Progenitor cell of endocrine pancreas (in vitro differentiated cells): ENCODE measurements at regions not wholly inside any gene's neighbourhood (a gene's known extent, or its start where the extent isn't known, plus 50 kb on each side); places are given as distances from the start of the nearest gene placed in this dataset.
"Not testable (repeated sequence)": the region's sequence is repeated elsewhere in the genome, so short reads cannot be mapped to it uniquely, and the experiment has no call there.

Experiments used
- DNase-seq: peaks from one replicate; pipeline ENCODE4 v3.0.0; 2021; ENCODE audit warnings: low spot score; ENCODE audit not compliant: unreplicated experiment
- H3K27ac Mint-ChIP-seq: 2 replicates; pipeline ENCODE4 v1.8.0; 2021; ENCODE audit warnings: mild to moderate bottlenecking, moderate library complexity, mixed read lengths
- H3K27me3 Mint-ChIP-seq: 2 replicates; pipeline ENCODE4 v1.8.0; 2021; ENCODE audit warnings: mixed read lengths
- H3K36me3 Mint-ChIP-seq: 2 replicates; pipeline ENCODE4 v1.8.0; 2022; ENCODE audit warnings: mixed read lengths; ENCODE audit not compliant: insufficient read depth
- H3K4me1 Mint-ChIP-seq: 2 replicates; pipeline ENCODE4 v1.8.0; 2021; ENCODE audit warnings: low read depth, mixed read lengths
- H3K4me3 Mint-ChIP-seq: 2 replicates; pipeline ENCODE4 v1.8.0; 2021; ENCODE audit warnings: low read depth, mild to moderate bottlenecking, moderate library complexity, mixed read lengths
- H3K9me3 Mint-ChIP-seq: 2 replicates; pipeline ENCODE4 v1.8.0; 2021; ENCODE audit warnings: low read depth, mixed read lengths
- TF ChIP-seq, protein P1 (sequence below): fragments of 200-600 bp; sonication (generic); IDR thresholded peaks from one replicate; pipeline ENCODE4 v1.5.0; 2021; ENCODE audit warnings: antibody characterized with exemption, mild to moderate bottlenecking; ENCODE audit not compliant: unreplicated experiment

DNA sequence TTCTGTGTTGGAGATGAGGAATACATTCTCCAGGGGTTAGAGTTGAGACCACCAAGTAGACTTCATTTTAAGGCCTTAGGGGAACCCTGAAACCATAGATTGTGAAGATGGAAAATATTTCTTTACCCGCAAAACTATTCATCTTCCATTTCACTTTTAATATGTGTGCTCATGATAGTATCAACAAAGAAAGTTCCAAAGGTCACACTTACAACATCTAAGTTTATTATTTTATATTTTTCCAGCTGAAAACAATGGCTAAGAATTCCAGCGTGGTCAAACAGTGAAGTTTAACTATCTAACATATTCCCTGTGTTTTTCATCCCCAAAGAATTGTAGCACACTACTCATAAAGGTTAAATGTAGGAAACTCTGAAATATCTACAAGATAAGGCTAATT, 214.5 kb upstream of the GIMD1 start:
- Mint-ChIP-seq H3K4me3 (no peak overlapping the region), H3K9me3 (no peaks in the 10 kb centered on the region), H3K27me3 (no peaks in the 10 kb centered on the region), H3K4me1 (no peaks in the 10 kb centered on the region), H3K36me3 (no peaks in the 10 kb centered on the region), H3K27ac (no peak overlapping the region)
- DNase-seq, result no peak
- TF ChIP-seq, protein P1, sequence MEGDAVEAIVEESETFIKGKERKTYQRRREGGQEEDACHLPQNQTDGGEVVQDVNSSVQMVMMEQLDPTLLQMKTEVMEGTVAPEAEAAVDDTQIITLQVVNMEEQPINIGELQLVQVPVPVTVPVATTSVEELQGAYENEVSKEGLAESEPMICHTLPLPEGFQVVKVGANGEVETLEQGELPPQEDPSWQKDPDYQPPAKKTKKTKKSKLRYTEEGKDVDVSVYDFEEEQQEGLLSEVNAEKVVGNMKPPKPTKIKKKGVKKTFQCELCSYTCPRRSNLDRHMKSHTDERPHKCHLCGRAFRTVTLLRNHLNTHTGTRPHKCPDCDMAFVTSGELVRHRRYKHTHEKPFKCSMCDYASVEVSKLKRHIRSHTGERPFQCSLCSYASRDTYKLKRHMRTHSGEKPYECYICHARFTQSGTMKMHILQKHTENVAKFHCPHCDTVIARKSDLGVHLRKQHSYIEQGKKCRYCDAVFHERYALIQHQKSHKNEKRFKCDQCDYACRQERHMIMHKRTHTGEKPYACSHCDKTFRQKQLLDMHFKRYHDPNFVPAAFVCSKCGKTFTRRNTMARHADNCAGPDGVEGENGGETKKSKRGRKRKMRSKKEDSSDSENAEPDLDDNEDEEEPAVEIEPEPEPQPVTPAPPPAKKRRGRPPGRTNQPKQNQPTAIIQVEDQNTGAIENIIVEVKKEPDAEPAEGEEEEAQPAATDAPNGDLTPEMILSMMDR, result no peak

DNA sequence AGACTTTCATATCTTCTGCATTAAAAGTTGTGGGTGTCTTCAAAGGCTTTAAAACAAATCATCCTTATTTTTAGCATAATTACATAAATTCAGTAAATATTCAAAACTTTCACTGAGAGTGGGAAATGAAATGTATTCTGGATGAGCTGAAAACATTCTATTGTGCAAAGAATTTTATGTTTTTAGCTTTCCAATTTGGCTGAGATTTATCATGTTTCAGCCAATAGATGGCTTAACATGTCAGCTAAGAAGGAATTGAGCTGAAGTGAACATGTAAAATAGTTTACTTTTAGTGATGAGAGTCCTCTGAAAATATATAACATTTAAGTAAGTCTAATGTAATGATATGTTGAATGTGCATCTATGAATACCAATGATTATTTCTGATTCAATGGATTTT, 213.5 kb upstream of the GIMD1 start:
- Mint-ChIP-seq H3K36me3 (no peaks in the 10 kb centered on the region), H3K4me3 (no peak overlapping the region), H3K27ac (no peak overlapping the region), H3K27me3 (no peaks in the 10 kb centered on the region), H3K9me3 (no peaks in the 10 kb centered on the region), H3K4me1 (no peaks in the 10 kb centered on the region)
- TF ChIP-seq, protein P1, result no peak
- no peak for DNase-seq

DNA sequence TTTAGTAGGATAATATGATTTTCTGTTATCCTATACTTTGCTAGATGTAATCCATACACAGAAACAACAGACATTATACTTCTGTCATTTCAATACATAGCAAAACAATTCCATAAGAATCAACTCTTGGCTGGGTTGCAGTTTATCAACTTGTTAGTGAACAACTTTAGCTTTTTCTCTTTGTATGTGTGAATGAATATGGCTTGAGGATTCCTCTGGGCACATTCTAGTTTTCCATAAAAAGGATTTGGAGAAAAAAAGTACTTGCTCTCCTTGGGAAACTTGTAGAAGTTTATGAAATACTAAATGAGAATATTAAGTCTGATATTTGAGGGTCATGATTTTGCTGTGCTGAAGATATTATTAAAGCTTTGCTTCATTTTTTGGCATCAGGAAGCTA, 210.7 kb upstream of the GIMD1 start:
- DNase-seq, result no peak
- Mint-ChIP-seq H3K27ac (no peak overlapping the region), H3K27me3 (no peaks in the 10 kb centered on the region), H3K9me3 (no peaks in the 10 kb centered on the region), H3K4me3 (no peak overlapping the region), H3K4me1 (no peaks in the 10 kb centered on the region), H3K36me3 (no peaks in the 10 kb centered on the region)
- TF ChIP-seq, protein P1, result no peak

DNA sequence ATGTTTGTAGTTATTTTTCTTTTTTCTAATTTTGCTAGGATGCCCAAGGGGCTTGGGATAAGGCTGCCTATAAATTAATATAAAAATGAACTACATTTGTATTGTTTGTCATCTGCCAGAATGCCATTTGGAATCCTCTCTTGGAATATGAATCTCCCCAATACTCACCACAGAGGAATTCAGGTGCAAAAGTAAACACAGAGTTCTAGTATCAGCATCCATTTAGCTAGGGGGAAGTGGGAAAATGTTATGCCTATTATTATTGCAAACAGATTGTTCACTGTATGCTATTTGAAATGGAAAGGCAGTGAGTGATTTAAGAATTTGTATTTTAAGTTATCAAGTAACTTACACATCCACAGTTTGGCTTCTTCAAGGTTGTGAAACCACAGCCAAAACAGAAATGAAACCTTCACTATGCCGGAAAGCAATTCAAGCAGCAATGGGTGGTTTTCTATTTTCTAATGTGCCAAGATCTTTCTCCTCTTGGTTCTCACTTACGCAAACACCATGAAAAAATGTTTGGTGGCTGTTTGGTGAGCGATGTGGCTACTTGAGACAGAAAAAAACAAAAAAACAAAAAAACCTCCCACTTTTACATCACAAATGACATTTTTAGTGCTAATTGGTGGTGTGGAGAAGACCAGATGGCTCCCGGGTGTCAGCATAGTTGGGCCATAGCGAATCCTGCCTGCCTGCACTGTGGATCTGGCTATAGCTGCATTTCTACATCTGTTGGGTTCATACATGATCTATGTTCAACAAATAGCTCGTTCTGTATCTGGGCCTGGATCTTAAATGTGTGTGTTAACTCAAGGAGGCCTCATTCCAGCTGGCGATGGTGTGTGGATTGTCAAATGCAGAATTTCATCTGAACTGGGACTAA, 200.8 kb upstream of the GIMD1 start:
- TF ChIP-seq, protein P1, result no peak
- no peaks in the 10 kb centered on the region for H3K36me3 Mint-ChIP-seq
- no peaks in the 10 kb centered on the region for H3K27me3 Mint-ChIP-seq
- no peaks in the 10 kb centered on the region for H3K4me1 Mint-ChIP-seq
- no peak overlapping the region for H3K27ac Mint-ChIP-seq
- no peak for DNase-seq
- H3K4me3 Mint-ChIP-seq, result no peak overlapping the region
- H3K9me3 Mint-ChIP-seq, result no peaks in the 10 kb centered on the region

DNA sequence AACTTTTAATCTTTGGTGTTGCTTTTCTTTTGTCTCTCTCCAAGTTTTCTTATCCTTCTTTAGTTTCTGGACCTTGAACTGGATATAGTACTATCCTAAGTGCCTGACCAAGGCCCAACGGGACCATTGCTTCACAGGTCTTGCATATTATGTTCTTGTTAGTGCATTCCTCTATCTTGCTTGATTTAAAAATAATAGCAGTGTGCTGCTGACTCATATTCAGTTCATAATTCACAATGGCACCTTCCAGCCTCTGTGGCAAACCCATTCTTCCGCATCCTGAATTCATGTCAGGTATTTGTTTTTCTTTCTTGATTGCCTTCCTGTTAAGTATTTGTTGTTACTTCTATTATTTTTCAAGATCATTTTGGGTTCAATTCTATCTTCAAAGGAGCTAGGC, 197.1 kb upstream of the GIMD1 start:
- Mint-ChIP-seq H3K4me1 (no peaks in the 10 kb centered on the region), H3K27me3 (no peaks in the 10 kb centered on the region), H3K4me3 (no peak overlapping the region), H3K9me3 (peaks cover 11% of the 10 kb centered on the region), H3K36me3 (no peaks in the 10 kb centered on the region), H3K27ac (no peak overlapping the region)
- TF ChIP-seq, protein P1, result no peak
- DNase-seq, result no peak

DNA sequence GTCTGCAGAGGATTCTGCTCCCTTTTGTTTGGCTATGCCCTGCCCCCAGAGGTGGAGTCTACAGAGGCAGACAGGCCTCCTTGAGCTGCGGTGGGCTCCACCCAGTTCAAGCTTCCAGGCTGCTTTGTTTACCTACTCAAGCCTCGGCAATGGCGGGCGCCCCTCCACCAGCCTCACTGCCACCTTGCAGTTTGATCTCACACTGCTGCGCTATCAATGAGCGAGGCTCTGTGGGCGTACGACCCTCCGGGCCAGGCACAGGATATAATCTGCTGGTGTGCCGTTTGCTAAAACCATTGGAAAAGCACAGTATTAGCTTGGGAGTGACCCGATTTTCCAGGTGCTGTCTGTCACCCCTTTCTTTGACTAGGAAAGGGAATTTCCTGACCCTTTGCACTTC, 195.1 kb upstream of the GIMD1 start:
- not testable (repeated sequence) for H3K27me3 Mint-ChIP-seq, DNase-seq, H3K36me3 Mint-ChIP-seq, H3K27ac Mint-ChIP-seq, H3K4me1 Mint-ChIP-seq, H3K4me3 Mint-ChIP-seq
- H3K9me3 Mint-ChIP-seq, result peaks cover 19% of the 10 kb centered on the region
